ENCODE measurements at regions not wholly inside any gene's neighbourhood (a gene's known extent, or its start where the extent isn't known, plus 50 kb on each side); places are given as distances from the start of the nearest gene placed in this dataset.
A peak's percentile ranks its signal among the peaks of the same experiment; 100 is the strongest.

DNA sequence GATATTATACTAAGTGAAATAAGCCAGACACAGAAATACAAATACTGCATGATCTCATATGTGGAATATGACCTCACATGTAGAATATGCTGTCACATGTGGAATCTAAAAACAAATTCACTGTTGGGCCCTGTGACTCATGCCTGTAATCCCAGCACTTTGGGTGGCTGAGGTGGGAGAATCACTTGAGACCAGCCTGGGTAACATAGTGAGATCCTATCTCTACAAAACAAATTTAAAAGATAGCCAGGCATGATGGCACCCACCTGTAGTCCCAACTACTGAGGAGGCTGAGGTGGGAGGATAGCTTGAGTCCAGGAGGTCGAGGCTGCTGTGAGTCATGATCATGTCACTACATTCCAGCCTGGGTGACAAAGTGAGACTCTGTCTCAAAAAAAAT, 160.3 kb downstream of the PTEN start:
- no peak overlapping the region for H3K27ac ChIP-seq
- TF ChIP-seq, protein P1, sequence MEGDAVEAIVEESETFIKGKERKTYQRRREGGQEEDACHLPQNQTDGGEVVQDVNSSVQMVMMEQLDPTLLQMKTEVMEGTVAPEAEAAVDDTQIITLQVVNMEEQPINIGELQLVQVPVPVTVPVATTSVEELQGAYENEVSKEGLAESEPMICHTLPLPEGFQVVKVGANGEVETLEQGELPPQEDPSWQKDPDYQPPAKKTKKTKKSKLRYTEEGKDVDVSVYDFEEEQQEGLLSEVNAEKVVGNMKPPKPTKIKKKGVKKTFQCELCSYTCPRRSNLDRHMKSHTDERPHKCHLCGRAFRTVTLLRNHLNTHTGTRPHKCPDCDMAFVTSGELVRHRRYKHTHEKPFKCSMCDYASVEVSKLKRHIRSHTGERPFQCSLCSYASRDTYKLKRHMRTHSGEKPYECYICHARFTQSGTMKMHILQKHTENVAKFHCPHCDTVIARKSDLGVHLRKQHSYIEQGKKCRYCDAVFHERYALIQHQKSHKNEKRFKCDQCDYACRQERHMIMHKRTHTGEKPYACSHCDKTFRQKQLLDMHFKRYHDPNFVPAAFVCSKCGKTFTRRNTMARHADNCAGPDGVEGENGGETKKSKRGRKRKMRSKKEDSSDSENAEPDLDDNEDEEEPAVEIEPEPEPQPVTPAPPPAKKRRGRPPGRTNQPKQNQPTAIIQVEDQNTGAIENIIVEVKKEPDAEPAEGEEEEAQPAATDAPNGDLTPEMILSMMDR (IDR thresholded peaks at IDR 0.05), result no peak
- no peak for TF ChIP-seq ZFX (IDR thresholded peaks at IDR 0.05; ENCODE audit: borderline replicate concordance)

DNA sequence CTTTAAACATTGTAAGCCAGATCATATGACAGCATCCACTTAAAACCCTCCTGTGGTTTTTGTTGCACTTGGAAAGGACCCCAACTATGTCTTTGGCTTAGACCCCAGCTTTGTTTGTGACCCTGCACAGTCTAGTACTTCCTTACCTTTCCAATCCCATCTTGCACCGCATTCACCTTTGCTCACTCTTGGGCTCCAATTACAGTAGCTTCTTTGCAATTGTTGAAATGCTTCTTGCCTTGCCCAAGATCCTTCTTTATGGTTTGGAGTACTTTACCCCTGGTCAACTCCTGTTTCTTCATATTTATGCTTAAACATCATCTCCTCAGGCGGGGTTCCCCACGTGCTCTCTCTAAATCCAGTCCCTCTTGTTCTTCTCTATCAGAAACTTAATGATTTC, 162.6 kb downstream of the PTEN start:
- H3K27ac ChIP-seq, result no peak overlapping the region

DNA sequence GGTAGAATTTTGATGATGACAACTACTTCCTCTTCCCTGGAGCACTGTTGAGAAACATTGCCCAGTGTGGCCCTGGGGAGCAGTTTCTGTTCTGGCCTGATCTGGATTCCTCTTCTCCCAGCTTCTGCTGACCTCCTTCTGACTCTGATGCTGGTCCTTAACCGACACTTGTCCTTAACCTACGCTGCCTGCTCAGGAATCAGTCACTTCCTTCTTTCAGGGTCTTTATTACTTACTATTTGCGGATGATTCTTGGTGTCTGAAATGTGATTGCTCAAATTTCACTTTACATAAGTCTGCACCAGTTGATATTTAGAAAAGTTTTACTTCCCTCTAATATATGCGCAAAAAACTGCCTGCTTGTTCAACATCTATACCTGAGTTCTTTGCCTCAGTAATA, 164.1 kb downstream of the PTEN start:
- TF ChIP-seq, protein P1 (IDR thresholded peaks at IDR 0.05), result no peak
- TF ChIP-seq ZFX (IDR thresholded peaks at IDR 0.05; ENCODE audit: borderline replicate concordance), result no peak

More for the DNA sequence above, 162.6 kb downstream of the PTEN start:
- no peak for TF ChIP-seq ZFX (IDR thresholded peaks at IDR 0.05; ENCODE audit: borderline replicate concordance)
- TF ChIP-seq, protein P1 (IDR thresholded peaks at IDR 0.05), result no peak

DNA sequence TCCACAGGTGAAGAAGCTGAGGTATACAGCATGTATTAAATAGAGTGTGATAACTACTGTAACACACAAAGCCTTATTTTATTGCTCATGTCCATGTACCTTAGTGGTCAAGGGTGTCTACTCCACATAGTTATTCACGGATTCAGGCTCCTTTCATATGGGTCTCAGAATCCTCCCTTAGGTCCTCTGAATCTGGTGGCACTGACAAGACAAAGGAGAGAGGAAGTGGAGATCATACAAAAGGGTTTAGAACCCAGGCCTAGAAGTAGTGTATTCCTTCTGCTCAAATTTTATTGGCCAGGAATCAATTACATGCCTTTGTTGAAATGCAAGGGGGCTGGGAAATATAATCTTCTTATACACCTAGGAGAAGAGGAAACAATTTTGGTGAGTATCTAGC, 164.6 kb downstream of the PTEN start:
- H3K27ac ChIP-seq, result peak overlapping the region; percentile 54
- TF ChIP-seq, protein P1 (IDR thresholded peaks at IDR 0.05), result no peak
- no peak for TF ChIP-seq ZFX (IDR thresholded peaks at IDR 0.05; ENCODE audit: borderline replicate concordance)

More for the DNA sequence above, 164.1 kb downstream of the PTEN start:
- peak overlapping the region; percentile 54; the same call in 1 of the 2 replicates for H3K27ac ChIP-seq

DNA sequence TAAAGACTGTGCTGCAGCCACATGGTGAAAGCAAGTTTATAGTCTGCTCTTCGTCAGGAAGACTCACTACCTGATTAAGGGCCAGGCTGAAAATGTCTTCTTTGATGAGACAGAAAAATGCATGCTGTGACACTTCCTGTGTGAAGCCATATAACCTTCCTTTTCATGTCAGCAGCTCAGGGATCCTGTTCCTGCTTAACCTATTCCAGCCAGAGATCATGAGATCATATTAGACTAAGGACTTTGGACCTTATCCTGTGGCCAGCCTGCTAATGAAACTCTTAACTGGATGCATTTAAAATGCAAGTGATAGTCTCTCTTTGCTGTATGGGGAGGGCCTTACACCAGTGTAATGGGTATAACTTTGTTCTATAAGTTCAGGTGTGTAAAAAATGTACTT, 165.2 kb downstream of the PTEN start:
- TF ChIP-seq, protein P1 (IDR thresholded peaks at IDR 0.05), result no peak
- no peak for TF ChIP-seq ZFX (IDR thresholded peaks at IDR 0.05; ENCODE audit: borderline replicate concordance)
- H3K27ac ChIP-seq, result peak overlapping the region; percentile 54

DNA sequence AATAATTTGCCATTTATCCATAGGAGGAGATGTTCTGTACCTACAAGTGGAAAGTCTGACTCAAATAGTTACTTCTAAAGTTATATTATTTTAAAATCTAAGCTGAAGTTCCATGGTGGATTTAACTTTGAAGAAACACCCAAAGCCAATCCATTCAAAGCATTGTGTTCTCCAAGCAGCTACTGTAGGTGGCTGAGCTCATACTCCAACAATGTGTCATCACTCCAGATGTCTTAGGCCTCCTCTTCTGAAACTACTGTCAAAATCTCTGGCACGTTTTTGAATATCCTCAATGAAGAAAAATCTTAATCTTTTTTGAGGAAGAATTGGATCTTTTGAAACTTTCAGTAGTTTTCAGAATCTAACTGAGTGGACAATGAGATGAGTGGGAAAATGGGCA, 169.1 kb downstream of the PTEN start:
- TF ChIP-seq, protein P1 (IDR thresholded peaks at IDR 0.05), result no peak
- TF ChIP-seq ZFX (IDR thresholded peaks at IDR 0.05; ENCODE audit: borderline replicate concordance), result no peak
- H3K27ac ChIP-seq, result no peak overlapping the region

DNA sequence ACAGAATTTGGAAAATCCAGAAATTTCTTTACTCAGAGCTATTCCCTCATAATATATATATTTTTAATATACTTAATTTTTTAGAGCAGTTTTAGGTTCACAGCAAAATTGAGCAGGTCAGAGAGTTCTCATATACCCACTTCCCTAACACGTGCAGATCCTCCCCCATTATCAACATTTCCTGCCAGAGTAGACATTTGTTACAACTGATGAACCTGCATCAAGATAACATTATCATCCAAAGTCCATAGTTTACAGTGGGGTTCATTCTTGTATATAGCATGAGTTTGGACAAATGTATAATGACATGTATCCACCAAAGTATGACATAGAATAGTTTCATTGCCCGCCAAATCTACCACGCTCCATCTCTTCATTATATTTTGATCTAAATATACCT, 170.0 kb downstream of the PTEN start:
- TF ChIP-seq, protein P1 (IDR thresholded peaks at IDR 0.05), result no peak
- TF ChIP-seq ZFX (IDR thresholded peaks at IDR 0.05; ENCODE audit: borderline replicate concordance), result no peak
- no peak overlapping the region for H3K27ac ChIP-seq

Data from 22Rv1 (cell line).